Vagina (tissue), 2 donors: ENCODE measurements at regions not wholly inside any gene's neighbourhood (a gene's known extent, or its start where the extent isn't known, plus 50 kb on each side); places are given as distances from the start of the nearest gene placed in this dataset.

Experiments used
- DNase-seq, 2 donors: peaks; one replicate each; pipeline ENCODE4 v3.0.0-alpha.2; 2017; ENCODE audit errors: extremely low spot score in 2 of 2
- H3K27ac ChIP-seq: fragments of 200-600 bp; sonication (generic); one replicate; pipeline ENCODE4 v1.5.1; 2019
- H3K27me3 ChIP-seq: fragments of 200-600 bp; sonication (generic); one replicate; pipeline ENCODE4 v1.5.1; 2019
- H3K36me3 ChIP-seq, 2 donors: fragments of 200-600 bp; sonication (generic); one replicate each; pipeline ENCODE4 v1.5.1; 2017 to 2019
- H3K4me1 ChIP-seq: fragments of 200-600 bp; sonication (generic); one replicate; pipeline ENCODE4 v1.5.1; 2019
- H3K4me3 ChIP-seq, 2 donors: fragments of 200-600 bp; sonication (generic); 1 replicate in 1 of 2; 2 replicates in 1 of 2; pipeline ENCODE4 v1.5.1; 2016 to 2019
- H3K9me3 ChIP-seq: fragments of 200-600 bp; sonication (generic); one replicate; pipeline ENCODE4 v1.5.1; 2019
- POLR2A ChIP-seq, 2 donors: fragments of 450-650 bp; IDR thresholded peaks; one replicate each; pipeline ENCODE4 v1.6.1; 2017; ENCODE audit warnings: antibody characterized with exemption in 2 of 2, mild to moderate bottlenecking in 2 of 2, moderate library complexity in 2 of 2
- POLR2AphosphoS5 ChIP-seq, 2 donors: sonication (generic); formaldehyde crosslinking; IDR thresholded peaks; one replicate each; pipeline ENCODE4 v1.9.0; 2017; ENCODE audit warnings: antibody characterized with exemption in 2 of 2, mild to moderate bottlenecking in 2 of 2, low read depth in 1 of 2; ENCODE audit not compliant: insufficient read depth in 1 of 2
- intact Hi-C: fragments of 100-400 bp; cut with DNase I; formaldehyde crosslinking; loops from one replicate; pipeline ENCODE4 v1.15.1; 2023
- TF ChIP-seq, protein P1 (sequence below), 3 experiments: fragments of 450-650 bp in 2 of 3; fragments of 200-600 bp in 1 of 3; sonication (generic) in 1 of 3; IDR thresholded peaks; one replicate each; pipeline ENCODE4 v1.5.1; 2017 to 2019; ENCODE audit warnings: antibody characterized with exemption in 3 of 3, mild to moderate bottlenecking in 2 of 3, moderate library complexity in 2 of 3

DNA sequence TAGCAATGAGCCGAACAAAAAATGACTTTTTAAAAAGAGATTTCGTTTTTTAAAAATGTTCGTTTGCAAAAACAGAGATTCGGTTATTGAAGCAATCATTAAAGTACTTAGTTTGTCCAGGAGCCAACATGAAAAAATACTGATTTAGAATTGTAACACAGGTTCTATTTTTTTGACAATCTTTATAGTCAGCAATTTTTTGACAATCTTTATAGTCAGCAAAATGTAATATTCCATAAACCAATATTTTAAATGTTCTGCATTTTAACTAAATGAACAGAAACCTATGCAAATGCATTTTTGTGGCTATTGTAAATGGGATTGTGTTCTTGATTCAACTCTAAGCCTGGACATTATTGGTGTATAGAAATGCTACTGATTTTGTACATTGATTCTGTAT, 161.8 kb downstream of the DSEL start:
- TF ChIP-seq POLR2A (IDR thresholded peaks at IDR 0.05), result no peak
- TF ChIP-seq POLR2AphosphoS5 (IDR thresholded peaks at IDR 0.05; ENCODE audit: insufficient read depth in 1 of 2, low read depth in 1 of 2), result no peak
- TF ChIP-seq, protein P1, sequence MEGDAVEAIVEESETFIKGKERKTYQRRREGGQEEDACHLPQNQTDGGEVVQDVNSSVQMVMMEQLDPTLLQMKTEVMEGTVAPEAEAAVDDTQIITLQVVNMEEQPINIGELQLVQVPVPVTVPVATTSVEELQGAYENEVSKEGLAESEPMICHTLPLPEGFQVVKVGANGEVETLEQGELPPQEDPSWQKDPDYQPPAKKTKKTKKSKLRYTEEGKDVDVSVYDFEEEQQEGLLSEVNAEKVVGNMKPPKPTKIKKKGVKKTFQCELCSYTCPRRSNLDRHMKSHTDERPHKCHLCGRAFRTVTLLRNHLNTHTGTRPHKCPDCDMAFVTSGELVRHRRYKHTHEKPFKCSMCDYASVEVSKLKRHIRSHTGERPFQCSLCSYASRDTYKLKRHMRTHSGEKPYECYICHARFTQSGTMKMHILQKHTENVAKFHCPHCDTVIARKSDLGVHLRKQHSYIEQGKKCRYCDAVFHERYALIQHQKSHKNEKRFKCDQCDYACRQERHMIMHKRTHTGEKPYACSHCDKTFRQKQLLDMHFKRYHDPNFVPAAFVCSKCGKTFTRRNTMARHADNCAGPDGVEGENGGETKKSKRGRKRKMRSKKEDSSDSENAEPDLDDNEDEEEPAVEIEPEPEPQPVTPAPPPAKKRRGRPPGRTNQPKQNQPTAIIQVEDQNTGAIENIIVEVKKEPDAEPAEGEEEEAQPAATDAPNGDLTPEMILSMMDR (IDR thresholded peaks at IDR 0.05), result no peak
- Histone ChIP-seq H3K36me3 (no peaks in the 10 kb centered on the region), H3K27ac (no peak overlapping the region), H3K4me1 (peaks cover 3% of the 10 kb centered on the region), H3K9me3 (no peaks in the 10 kb centered on the region), H3K4me3 (no peak overlapping the region), H3K27me3 (no peaks in the 10 kb centered on the region)
- intact Hi-C loops, result no loop called here
- no peak for DNase-seq

DNA sequence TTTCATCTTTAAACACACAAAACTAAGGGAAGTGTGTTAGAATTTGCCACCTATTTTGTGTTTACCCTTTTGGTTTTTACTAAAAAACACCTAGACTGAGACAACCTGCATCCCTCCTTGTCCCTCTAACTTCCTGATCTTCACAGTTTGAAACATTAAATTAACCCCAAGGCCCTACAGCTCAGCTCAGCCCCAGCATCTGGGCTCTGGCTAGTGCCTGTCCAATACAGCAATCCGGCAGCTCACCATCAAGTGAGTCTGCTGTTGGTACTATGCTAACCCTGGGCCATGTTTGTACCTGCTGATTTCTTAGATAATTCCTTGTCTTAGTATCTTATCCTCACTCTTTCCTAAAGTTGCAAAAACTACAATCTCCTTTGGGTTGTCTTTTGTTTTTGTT, 162.4 kb downstream of the DSEL start:
- Histone ChIP-seq H3K9me3 (no peaks in the 10 kb centered on the region), H3K4me1 (no peaks in the 10 kb centered on the region), H3K27me3 (no peaks in the 10 kb centered on the region), H3K4me3 (no peak overlapping the region), H3K36me3 (no peaks in the 10 kb centered on the region), H3K27ac (no peak overlapping the region)
- no peak for DNase-seq
- intact Hi-C loops, result no loop called here
- no peak for TF ChIP-seq POLR2A (IDR thresholded peaks at IDR 0.05)
- TF ChIP-seq, protein P1 (IDR thresholded peaks at IDR 0.05), result no peak
- no peak for TF ChIP-seq POLR2AphosphoS5 (IDR thresholded peaks at IDR 0.05; ENCODE audit: insufficient read depth in 1 of 2, low read depth in 1 of 2)

DNA sequence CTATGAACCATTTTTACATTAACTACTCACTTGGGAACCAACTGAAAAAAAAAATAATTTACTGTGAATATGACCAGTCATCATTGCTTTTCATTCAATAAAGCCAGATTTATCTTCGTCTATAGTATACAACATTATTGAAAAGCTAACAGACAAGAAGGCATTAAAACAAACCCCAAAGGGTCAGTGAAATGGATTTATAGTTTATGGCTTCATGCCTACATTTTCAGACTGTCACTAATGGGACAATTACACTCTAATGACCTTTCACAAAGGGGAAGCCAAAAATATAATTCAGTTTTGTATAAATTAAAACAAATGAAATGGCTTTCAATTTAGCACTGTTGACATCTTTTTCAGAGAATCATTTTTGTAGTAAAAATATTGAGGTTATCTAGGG, 169.1 kb downstream of the DSEL start:
- no peak for DNase-seq
- H3K4me1 ChIP-seq, result no peaks in the 10 kb centered on the region
- H3K9me3 ChIP-seq, result no peaks in the 10 kb centered on the region
- no peak overlapping the region for H3K4me3 ChIP-seq
- no peak for TF ChIP-seq POLR2A (IDR thresholded peaks at IDR 0.05)
- TF ChIP-seq POLR2AphosphoS5 (IDR thresholded peaks at IDR 0.05; ENCODE audit: insufficient read depth in 1 of 2, low read depth in 1 of 2), result no peak
- TF ChIP-seq, protein P1 (IDR thresholded peaks at IDR 0.05), result no peak
- no peaks in the 10 kb centered on the region for H3K36me3 ChIP-seq
- H3K27ac ChIP-seq, result no peak overlapping the region
- intact Hi-C loops, result no loop called here
- no peaks in the 10 kb centered on the region for H3K27me3 ChIP-seq

DNA sequence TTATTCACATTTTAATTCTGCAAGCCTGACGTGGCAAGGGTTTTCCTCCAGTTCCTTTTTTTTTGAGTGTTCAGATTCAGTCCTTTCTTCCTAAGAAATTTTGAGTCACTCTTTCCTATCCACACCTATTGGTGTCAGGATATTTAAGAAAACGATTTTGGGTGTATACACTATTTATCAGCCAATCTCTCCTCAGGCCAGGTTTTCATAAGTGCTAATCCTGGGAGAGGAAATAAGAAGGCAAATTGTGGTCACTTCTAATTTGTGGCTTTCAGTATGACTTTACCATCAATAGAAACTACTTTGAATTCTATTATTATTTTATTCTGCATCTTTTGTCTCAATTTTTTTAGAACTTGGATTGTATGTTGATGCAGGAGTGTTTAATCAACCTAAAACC, 174.4 kb downstream of the DSEL start:
- Histone ChIP-seq H3K27me3 (no peaks in the 10 kb centered on the region), H3K4me1 (no peaks in the 10 kb centered on the region), H3K9me3 (no peaks in the 10 kb centered on the region), H3K27ac (no peak overlapping the region), H3K36me3 (no peaks in the 10 kb centered on the region), H3K4me3 (no peak overlapping the region)
- intact Hi-C loops, result no loop called here
- no peak for DNase-seq
- no peak for TF ChIP-seq POLR2A (IDR thresholded peaks at IDR 0.05)
- no peak for TF ChIP-seq POLR2AphosphoS5 (IDR thresholded peaks at IDR 0.05; ENCODE audit: insufficient read depth in 1 of 2, low read depth in 1 of 2)
- TF ChIP-seq, protein P1 (IDR thresholded peaks at IDR 0.05), result no peak

DNA sequence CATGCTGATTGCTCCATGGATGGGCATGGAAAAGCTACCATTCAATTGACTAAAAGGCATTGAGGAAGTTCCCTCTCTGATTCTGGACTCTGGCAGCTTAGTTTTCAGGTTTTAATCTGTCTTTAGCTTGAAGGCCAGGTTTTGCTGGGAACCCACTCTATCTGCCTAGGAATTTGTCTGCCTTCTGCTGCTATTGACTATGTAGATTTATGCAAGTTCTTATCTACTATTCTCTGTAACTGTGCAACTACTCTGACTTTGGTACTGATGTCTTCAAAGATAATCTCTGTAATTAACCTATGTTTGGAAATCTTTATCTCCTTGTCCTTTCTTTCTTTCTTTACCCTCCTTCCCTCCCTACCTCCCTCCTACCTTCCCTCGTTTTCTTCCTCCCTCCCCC, 178.8 kb downstream of the DSEL start:
- Histone ChIP-seq H3K4me1 (no peaks in the 10 kb centered on the region), H3K27ac (no peak overlapping the region), H3K36me3 (no peaks in the 10 kb centered on the region), H3K4me3 (no peak overlapping the region), H3K27me3 (no peaks in the 10 kb centered on the region), H3K9me3 (no peaks in the 10 kb centered on the region)
- intact Hi-C loops, result no loop called here
- TF ChIP-seq POLR2A (IDR thresholded peaks at IDR 0.05), result no peak
- no peak for TF ChIP-seq POLR2AphosphoS5 (IDR thresholded peaks at IDR 0.05; ENCODE audit: insufficient read depth in 1 of 2, low read depth in 1 of 2)
- TF ChIP-seq, protein P1 (IDR thresholded peaks at IDR 0.05), result no peak
- no peak for DNase-seq
